IPS DF 6.9 (cell line): ENCODE measurements at regions not wholly inside any gene's neighbourhood (a gene's known extent, or its start where the extent isn't known, plus 50 kb on each side); places are given as distances from the start of the nearest gene placed in this dataset.

Source experiments
- DNase-seq: peaks from one replicate; pipeline ENCODE4 v3.0.0-alpha.2; 2013; ENCODE audit warnings: low read depth, low spot score
- H3K27ac ChIP-seq: one replicate; pipeline ENCODE4 v1.5.1; 2013; ENCODE audit warnings: low read length, control low read depth
- H3K27me3 ChIP-seq: 2 replicates; pipeline ENCODE4 v1.6.1; 2013; ENCODE audit warnings: mild to moderate bottlenecking, low read length; ENCODE audit not compliant: control insufficient read depth, insufficient read depth
- H3K36me3 ChIP-seq: 2 replicates; pipeline ENCODE4 v1.6.1; 2013; ENCODE audit warnings: low read length; ENCODE audit not compliant: control insufficient read depth, insufficient read depth
- H3K4me1 ChIP-seq: 2 replicates; pipeline ENCODE4 v1.6.1; 2013; ENCODE audit warnings: low read length; ENCODE audit not compliant: control insufficient read depth, insufficient read depth
- H3K4me3 ChIP-seq: 2 replicates; pipeline ENCODE4 v1.5.1; 2013; ENCODE audit warnings: mild to moderate bottlenecking, low read length
- H3K9me3 ChIP-seq: 2 replicates; pipeline ENCODE4 v1.6.1; 2013; ENCODE audit warnings: low read length, inconsistent platforms; ENCODE audit not compliant: control insufficient read depth, insufficient read depth
- WGBS: extraction: QIAGEN DNeasy Blood & Tissue Kit; methylation state at CpG from one replicate; pipeline ENCODE4 v1.1.7; 2013; ENCODE audit warnings: mixed read lengths, missing lambda C conversion rate; ENCODE audit not compliant: insufficient read length, insufficient coverage; 5-methylcytosine and 5-hydroxymethylcytosine counted together

DNA sequence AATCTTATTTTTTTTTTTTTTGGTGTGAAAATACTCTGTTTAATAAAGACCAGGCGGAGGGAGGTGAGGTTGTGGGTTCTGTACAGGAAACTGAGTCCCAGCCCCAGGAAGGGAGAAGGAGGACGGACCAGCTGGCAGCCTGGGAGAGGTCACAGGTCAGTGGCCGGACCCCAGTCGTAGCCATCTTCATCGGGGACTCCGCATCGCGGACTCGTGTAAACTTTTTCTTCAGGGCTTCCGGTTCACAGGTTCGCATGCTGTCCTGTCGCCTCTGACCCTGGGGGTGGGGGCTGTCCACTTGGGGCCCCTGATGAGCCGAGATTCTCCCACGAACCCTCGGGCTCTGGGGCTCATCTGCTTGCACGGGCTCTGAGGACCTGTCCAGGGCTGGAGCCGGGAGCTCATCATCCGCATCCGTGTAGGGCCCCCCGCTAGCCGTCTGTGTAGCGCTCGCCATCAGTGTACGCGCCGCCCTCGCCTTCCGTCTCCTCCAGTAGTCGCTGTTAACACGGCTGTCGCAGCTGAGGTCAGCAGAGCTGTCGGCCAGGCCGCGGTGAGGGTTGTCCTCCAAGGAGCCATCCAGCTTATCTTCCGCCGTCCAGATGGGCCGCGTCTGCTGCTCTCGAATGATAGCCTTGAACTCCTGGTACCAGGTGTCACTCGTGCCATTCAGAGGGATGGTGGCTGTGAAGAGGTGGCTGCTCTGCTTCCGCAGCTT, 975.7 kb upstream of the PRMT6 start:
- H3K4me3 ChIP-seq, result no peak overlapping the region
- no peak overlapping the region for H3K27ac ChIP-seq
- no peaks in the 10 kb centered on the region for H3K36me3 ChIP-seq
- no peaks in the 10 kb centered on the region for H3K9me3 ChIP-seq
- DNase-seq, result no peak
- WGBS, result no CpG with 5 or more reads among the region's 41 CpGs
- H3K4me1 ChIP-seq, result no peaks in the 10 kb centered on the region
- H3K27me3 ChIP-seq, result no peaks in the 10 kb centered on the region

DNA sequence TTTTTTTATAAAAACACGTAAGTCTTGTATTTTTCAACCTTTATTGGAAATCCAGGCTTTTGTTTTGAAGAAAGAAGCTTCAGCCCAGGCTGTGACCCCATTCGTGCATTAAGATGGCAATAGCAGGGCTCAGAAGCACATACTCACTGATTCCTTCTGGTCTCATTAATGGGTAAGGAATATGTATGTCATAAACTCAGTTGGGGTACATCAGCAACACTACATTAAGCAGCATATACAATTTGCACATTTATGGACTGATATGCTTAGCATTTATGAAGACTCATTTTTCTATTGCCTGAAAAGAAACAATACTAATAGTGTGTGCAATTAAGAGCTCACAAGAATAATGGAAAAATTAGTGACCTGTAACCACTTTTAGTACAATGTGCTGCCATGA, 945.4 kb upstream of the PRMT6 start:
- Histone ChIP-seq H3K9me3 (no peaks in the 10 kb centered on the region), H3K36me3 (no peaks in the 10 kb centered on the region), H3K4me3 (no peak overlapping the region), H3K4me1 (no peaks in the 10 kb centered on the region), H3K27me3 (no peaks in the 10 kb centered on the region), H3K27ac (no peak overlapping the region)
- no CpG with 5 or more reads among the region's 2 CpGs for WGBS
- DNase-seq, result no peak

DNA sequence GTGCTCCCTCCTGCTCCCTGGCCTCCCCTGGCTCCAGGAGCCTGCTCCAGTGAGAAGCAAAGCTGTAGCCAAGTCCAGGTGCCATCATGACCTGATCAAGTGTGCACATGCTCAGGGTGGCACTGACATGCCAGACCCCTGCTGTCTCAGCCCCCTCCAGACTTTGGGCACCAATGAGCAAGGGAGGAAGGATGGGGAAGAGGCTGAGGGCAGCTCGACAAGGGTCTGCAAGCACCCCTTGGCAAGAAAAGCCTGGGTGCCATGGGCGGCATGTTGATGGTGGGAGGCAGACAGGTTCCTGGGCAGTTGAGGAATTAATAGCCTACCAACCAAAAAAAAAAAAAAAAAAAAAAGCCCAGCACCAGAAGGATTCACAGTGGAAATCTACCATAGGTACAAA, 942.6 kb upstream of the PRMT6 start:
- no peak overlapping the region for H3K27ac ChIP-seq
- WGBS, result no CpG with 5 or more reads among the region's 2 CpGs
- no peak overlapping the region for H3K4me3 ChIP-seq
- no peaks in the 10 kb centered on the region for H3K36me3 ChIP-seq
- no peaks in the 10 kb centered on the region for H3K27me3 ChIP-seq
- no peaks in the 10 kb centered on the region for H3K9me3 ChIP-seq
- H3K4me1 ChIP-seq, result no peaks in the 10 kb centered on the region
- DNase-seq, result no peak

DNA sequence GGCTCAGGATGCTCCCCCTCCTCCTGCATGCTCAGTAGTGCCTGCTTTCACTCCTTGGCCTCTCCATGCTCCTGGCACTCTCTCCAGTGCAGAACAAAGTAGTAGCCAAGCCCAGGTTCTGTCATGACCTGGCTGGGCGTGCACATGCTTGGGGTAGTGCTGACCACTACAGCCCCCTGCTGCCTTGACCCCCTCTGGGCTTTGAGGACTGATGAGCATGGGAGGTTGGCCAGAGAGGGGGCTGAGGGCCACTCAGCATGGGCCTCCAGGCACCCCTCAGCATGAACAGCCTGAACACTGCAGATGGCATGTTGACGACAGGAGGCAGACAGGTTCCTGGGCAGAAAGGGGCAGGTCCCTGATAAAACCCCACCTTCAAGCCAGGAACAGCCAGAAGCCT, 935.7 kb upstream of the PRMT6 start:
- Histone ChIP-seq H3K27ac (no peak overlapping the region), H3K36me3 (no peaks in the 10 kb centered on the region), H3K27me3 (no peaks in the 10 kb centered on the region), H3K9me3 (peaks cover 7% of the 10 kb centered on the region), H3K4me3 (no peak overlapping the region), H3K4me1 (no peaks in the 10 kb centered on the region)
- WGBS, result no CpG with 5 or more reads among the region's 2 CpGs
- no peak for DNase-seq

DNA sequence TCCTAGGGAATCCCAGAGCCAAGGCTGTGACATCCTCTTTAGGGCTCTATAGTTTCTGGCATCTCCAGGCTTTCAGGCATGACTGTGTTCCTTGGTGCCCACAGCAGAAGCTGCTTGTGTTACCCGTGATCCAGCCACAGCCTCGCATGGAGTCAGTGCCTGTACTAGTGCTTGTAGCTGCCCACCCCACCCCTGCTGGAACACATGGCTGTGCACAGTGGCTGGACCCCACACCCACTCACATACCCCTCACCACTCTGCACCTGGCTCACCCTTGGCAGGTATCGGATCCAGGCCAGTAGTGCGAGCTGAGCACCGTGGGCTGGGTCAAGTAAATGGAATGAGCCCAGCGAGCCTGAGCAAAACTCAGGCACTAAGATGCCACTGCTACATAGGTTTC, 934.7 kb upstream of the PRMT6 start:
- Histone ChIP-seq H3K4me3 (no peak overlapping the region), H3K27ac (no peak overlapping the region), H3K9me3 (peaks cover 7% of the 10 kb centered on the region), H3K27me3 (no peaks in the 10 kb centered on the region), H3K36me3 (no peaks in the 10 kb centered on the region), H3K4me1 (no peaks in the 10 kb centered on the region)
- WGBS, result no CpG with 5 or more reads among the region's 6 CpGs
- no peak for DNase-seq

DNA sequence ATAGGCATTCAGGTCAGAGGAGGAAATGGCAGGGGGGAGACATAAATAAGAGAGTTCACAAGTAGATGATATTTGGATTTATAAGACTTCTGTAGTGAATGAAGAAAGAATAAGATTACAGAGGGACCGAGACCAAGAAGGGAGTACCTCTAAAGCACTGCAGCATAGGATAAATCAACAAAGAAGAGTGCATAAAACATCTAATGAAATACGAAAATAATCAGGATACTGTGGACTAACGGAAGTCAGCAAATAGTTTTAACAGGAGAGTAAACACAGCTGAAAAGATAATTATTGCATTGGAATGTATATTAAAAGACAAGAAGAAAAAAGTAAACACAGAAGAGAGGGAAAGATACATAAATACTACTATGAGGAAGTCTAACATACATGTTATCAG, 921.9 kb upstream of the PRMT6 start:
- H3K27me3 ChIP-seq, result no peaks in the 10 kb centered on the region
- no peak for DNase-seq
- no CpG with 5 or more reads among the region's 3 CpGs for WGBS

DNA sequence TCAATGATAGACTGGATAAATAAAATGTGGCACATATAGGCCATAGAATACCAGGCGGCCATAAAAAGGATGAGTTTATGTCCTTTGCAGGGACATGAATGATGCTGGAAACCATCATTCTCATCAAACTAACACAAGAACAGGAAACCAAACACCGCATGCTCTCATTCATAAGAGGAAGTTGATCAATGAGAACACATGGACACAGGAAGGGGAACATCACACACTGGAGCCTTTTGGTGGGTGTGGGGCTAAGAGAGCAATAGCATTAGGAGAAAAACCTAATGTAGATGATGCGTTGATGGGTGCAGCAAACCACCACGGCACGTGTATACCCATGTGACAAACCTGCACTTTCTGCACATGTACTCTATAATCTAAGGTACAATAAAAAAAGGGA, 883.4 kb upstream of the PRMT6 start:
- Histone ChIP-seq H3K4me1 (no peaks in the 10 kb centered on the region), H3K4me3 (no peak overlapping the region), H3K27me3 (no peaks in the 10 kb centered on the region), H3K27ac (no peak overlapping the region), H3K9me3 (no peaks in the 10 kb centered on the region), H3K36me3 (no peaks in the 10 kb centered on the region)
- DNase-seq, result no peak
- WGBS, result no CpG with 5 or more reads among the region's 5 CpGs

More for the DNA sequence above, 921.9 kb upstream of the PRMT6 start:
- Histone ChIP-seq H3K27ac (no peak overlapping the region), H3K36me3 (no peaks in the 10 kb centered on the region), H3K9me3 (no peaks in the 10 kb centered on the region), H3K4me1 (no peaks in the 10 kb centered on the region), H3K4me3 (no peak overlapping the region)

DNA sequence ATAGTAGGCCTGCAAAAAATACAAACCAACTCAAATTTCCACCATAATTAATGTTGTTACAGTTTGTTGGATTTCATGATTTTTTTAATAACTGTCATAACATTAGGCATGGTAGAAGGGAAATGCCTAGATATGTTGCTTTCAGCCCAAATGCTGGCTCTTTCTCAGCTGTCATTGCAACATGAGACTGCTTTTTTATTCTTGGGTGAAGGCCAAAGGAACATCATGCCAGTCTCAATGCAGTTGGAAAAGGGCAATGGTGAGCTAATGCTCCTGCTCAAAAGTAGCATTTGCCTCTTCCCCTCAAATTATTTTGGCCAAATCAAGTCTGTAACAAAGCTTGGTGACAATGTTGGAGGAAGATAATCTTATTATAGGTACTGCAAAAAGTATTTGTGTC, 877.7 kb upstream of the PRMT6 start:
- Histone ChIP-seq H3K4me3 (no peak overlapping the region), H3K9me3 (no peaks in the 10 kb centered on the region), H3K27me3 (no peaks in the 10 kb centered on the region), H3K36me3 (no peaks in the 10 kb centered on the region), H3K27ac (no peak overlapping the region), H3K4me1 (no peaks in the 10 kb centered on the region)
- no peak for DNase-seq

DNA sequence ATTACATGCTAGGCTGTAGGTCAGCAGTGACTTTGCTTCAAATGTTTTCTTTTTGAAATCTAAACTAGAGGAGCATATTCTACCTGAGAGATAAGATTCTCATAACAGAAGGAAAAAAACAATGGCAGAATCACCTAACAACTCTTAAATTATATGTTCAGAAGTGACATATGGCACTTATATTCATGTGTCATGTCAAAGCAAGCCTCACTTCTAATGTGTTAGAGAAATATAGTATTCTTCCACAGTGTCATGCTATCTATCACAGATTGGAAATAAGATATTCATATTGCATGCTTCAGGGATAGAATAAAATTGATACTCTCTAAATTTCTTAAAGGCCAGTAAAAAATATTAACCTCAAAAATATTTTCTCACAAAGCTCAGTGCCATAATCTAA, 874.6 kb upstream of the PRMT6 start:
- no peak for DNase-seq
- Histone ChIP-seq H3K4me1 (no peaks in the 10 kb centered on the region), H3K4me3 (no peak overlapping the region), H3K27ac (no peak overlapping the region), H3K27me3 (no peaks in the 10 kb centered on the region), H3K36me3 (no peaks in the 10 kb centered on the region), H3K9me3 (no peaks in the 10 kb centered on the region)

DNA sequence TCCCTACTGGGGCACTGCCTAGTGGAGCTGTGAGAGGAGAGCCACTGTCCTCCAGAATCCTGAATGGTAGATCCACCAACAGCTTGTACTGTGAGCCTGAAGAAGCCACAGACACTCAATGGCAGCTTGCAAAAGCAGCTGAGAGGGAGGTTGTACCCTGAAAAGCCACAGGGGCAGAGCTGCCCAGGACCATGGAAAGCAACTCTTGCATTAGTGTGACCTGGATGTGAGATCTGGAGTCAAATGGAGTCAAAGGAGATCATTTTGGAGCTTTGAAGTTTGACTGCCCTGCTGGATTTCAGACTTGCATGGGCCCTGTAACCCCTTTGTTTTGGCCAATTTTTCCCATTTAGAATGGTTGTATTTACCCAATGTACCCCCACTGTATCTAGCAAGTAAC, 871.4 kb upstream of the PRMT6 start:
- Histone ChIP-seq H3K4me3 (no peak overlapping the region), H3K27ac (no peak overlapping the region), H3K27me3 (no peaks in the 10 kb centered on the region), H3K36me3 (no peaks in the 10 kb centered on the region), H3K4me1 (no peaks in the 10 kb centered on the region), H3K9me3 (no peaks in the 10 kb centered on the region)
- DNase-seq, result no peak

DNA sequence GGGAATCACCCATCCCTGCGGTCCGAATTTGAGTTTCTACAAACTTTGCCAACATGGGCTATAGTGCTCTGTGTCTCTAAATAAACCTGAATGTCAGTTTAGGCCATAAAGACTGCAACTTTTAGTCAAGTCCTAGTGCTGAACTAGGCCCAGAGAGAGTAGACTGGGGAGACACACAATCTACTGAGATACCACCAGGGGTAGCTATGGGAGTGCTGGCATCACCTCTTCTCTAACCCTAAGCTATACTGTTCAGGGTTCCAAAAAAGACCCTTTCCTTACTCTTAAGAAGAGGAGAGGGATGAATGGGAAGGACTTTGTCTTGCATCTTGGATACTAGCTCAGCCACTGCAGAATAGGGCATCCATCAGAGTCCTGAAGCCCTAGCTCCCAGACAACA, 866.7 kb upstream of the PRMT6 start:
- no peaks in the 10 kb centered on the region for H3K27me3 ChIP-seq
- WGBS, result no CpG with 5 or more reads among the region's 2 CpGs
- no peak overlapping the region for H3K27ac ChIP-seq
- H3K9me3 ChIP-seq, result no peaks in the 10 kb centered on the region
- no peaks in the 10 kb centered on the region for H3K4me1 ChIP-seq
- no peak overlapping the region for H3K4me3 ChIP-seq
- no peak for DNase-seq
- no peaks in the 10 kb centered on the region for H3K36me3 ChIP-seq
